HepG2 (cell line): ENCODE measurements at regions not wholly inside any gene's neighbourhood (a gene's known extent, or its start where the extent isn't known, plus 50 kb on each side); places are given as distances from the start of the nearest gene placed in this dataset.
"Not testable (repeated sequence)": the region's sequence is repeated elsewhere in the genome, so short reads cannot be mapped to it uniquely, and the experiment has no call there.

Experiments used
- ZFP37 ChIP-seq: sonication (generic); formaldehyde crosslinking; IDR thresholded peaks from 2 replicates; pipeline ENCODE4 v1.4.0; 2020; ENCODE audit warnings: missing genetic modification reagents, borderline replicate concordance
- ZNF83 ChIP-seq: sonication (generic); formaldehyde crosslinking; IDR thresholded peaks from 2 replicates; pipeline ENCODE4 v1.4.0; 2020; ENCODE audit warnings: missing genetic modification reagents, mild to moderate bottlenecking, borderline replicate concordance

DNA sequence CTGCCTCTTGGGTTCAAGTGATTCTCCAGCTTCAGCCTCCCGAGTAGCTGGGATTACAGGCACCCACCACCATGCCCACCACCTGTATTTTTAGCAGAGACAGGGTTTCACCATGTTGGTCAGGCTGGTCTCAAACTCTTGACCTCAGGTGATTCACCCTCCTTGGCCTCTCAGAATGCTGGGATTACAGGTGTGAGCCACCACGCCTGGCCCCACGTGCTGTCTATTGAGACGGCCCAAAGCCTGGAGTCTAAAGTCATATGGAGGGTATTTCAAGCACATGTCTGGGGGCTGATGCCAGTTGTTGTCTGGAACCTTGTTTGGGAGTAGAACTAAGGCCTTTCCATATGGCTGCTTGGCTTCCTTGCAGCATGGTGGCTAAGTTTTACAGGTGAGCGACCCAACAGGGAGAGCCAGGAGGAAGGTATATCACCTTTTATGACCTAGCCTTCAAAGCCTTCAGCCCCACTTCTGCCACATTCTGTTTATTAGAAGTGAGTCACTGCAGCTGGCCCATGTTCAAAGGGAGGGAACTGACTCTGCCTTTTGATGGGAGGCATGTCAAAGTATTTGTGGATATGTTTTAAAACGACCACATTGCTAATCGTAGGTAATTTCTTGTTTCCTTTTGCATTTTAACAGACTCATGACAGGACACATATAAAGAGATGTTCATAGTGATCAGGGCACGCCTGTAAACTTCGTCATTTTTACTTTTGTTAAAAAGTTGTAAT, 105.3 kb upstream of the GOLGA6L4 start:
- not testable (repeated sequence) for TF ChIP-seq ZFP37, ZNF83 (CRISPR knock-in tag)
